Right atrium auricular region (tissue), 2 donors: ENCODE measurements at regions not wholly inside any gene's neighbourhood (a gene's known extent, or its start where the extent isn't known, plus 50 kb on each side); places are given as distances from the start of the nearest gene placed in this dataset.

Experiments used
- DNase-seq: peaks from one replicate; pipeline ENCODE4 v3.0.0-alpha.2; 2019; ENCODE audit warnings: low spot score
- H3K27ac ChIP-seq, 2 donors: fragments of 200-600 bp; sonication (generic); 1 replicate in 1 of 2; 2 replicates in 1 of 2; pipeline ENCODE4 v1.5.1; 2016 to 2019
- H3K27me3 ChIP-seq, 2 donors: fragments of 200-600 bp; sonication (generic); one replicate each; pipeline versions ENCODE4 v1.5.1 to v1.6.0; 2017 to 2019
- H3K36me3 ChIP-seq: fragments of 200-600 bp; sonication (generic); one replicate; pipeline ENCODE4 v1.5.1; 2016
- H3K4me1 ChIP-seq, 2 donors: fragments of 200-600 bp; sonication (generic); one replicate each; pipeline versions ENCODE4 v1.5.1 to v1.6.0; 2017 to 2019
- H3K4me3 ChIP-seq, 2 donors: fragments of 200-600 bp; sonication (generic); 1 replicate in 1 of 2; 2 replicates in 1 of 2; pipeline ENCODE4 v1.5.1; 2017 to 2019; ENCODE audit warnings: mild to moderate bottlenecking in 1 of 2, moderate library complexity in 1 of 2
- H3K9me3 ChIP-seq, 2 donors: fragments of 200-600 bp; sonication (generic); one replicate each; pipeline ENCODE4 v1.5.1; 2019
- TF ChIP-seq, protein P1 (sequence below), 2 donors: fragments of 200-600 bp; sonication (generic); IDR thresholded peaks; one replicate each; pipeline ENCODE4 v1.5.1; 2019; ENCODE audit warnings: antibody characterized with exemption in 2 of 2

DNA sequence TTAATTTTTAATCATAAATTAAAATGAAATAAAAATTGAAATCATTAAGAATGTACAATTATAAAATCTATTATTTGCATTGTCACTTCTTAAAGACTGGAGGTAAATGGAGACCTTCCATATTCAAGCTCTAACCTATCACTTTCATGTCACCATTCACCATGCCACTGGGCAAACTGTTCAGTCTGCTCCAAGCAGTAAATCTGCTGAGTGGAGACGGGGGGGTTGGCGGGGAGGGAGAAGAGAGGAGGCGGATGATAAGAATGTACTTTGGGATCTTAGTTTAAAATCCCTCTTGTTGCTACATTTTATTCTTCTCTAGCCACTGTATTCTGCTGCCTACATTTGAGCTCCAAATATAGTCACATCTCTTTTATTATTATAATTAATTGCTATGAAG, 365.9 kb upstream of the NFIA start:
- H3K36me3 ChIP-seq: no peaks in the 10 kb centered on the region
- H3K27ac ChIP-seq: no peak overlapping the region
- TF ChIP-seq, protein P1, sequence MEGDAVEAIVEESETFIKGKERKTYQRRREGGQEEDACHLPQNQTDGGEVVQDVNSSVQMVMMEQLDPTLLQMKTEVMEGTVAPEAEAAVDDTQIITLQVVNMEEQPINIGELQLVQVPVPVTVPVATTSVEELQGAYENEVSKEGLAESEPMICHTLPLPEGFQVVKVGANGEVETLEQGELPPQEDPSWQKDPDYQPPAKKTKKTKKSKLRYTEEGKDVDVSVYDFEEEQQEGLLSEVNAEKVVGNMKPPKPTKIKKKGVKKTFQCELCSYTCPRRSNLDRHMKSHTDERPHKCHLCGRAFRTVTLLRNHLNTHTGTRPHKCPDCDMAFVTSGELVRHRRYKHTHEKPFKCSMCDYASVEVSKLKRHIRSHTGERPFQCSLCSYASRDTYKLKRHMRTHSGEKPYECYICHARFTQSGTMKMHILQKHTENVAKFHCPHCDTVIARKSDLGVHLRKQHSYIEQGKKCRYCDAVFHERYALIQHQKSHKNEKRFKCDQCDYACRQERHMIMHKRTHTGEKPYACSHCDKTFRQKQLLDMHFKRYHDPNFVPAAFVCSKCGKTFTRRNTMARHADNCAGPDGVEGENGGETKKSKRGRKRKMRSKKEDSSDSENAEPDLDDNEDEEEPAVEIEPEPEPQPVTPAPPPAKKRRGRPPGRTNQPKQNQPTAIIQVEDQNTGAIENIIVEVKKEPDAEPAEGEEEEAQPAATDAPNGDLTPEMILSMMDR (IDR thresholded peaks at IDR 0.05): no peak
- no peaks in the 10 kb centered on the region for H3K4me1 ChIP-seq
- H3K9me3 ChIP-seq: peaks cover 0 to 1% of the 10 kb centered on the region in 2 donors
- no peak for DNase-seq
- no peaks in the 10 kb centered on the region for H3K27me3 ChIP-seq
- H3K4me3 ChIP-seq: no peak overlapping the region

DNA sequence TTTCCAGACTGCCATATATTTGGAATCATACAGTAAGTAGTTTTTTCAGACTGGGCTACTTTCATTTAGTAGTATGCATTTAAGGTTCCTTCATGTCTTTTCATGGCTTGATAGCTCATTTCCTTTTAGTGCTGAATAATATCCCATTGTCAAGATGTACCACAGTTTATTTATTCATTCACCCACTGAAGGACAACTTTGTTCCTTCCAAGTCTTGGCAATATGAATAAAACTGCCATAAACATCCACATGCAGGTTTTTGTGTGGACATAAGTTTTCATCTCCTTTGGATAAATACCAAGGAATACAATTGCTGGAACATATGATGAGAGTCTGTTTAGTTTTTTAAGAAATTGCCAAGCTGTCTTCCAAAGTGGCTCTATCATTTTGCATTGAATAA, 366.4 kb upstream of the NFIA start:
- H3K4me1 ChIP-seq: no peaks in the 10 kb centered on the region
- no peaks in the 10 kb centered on the region for H3K36me3 ChIP-seq
- H3K27ac ChIP-seq: no peak overlapping the region
- H3K9me3 ChIP-seq: peaks cover 0 to 6% of the 10 kb centered on the region in 2 donors
- no peak for DNase-seq
- no peaks in the 10 kb centered on the region for H3K27me3 ChIP-seq
- no peak overlapping the region for H3K4me3 ChIP-seq
- TF ChIP-seq, protein P1 (IDR thresholded peaks at IDR 0.05): no peak

DNA sequence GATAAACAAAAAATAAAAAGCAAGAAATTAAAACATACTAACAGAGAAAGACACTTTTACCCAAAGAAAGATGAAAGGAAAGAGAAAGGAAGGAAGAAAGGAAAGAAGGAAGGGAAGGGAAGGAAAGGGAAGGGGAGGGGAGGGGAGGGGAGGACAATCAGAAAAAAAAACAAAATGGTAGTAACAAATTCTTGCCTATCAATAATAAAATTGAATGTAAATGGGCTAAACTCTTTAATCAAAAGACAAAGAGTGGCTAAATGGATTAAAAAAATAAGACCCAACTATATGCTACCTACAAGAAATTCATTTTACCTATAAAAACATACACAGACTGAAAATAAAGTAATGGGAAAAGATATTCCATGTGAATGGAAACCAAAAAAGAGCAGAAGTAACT, 372.9 kb upstream of the NFIA start:
- Histone ChIP-seq H3K27ac (no peak overlapping the region), H3K4me3 (no peak overlapping the region), H3K27me3 (no peaks in the 10 kb centered on the region), H3K9me3 (peaks cover 0 to 11% of the 10 kb centered on the region in 2 donors), H3K36me3 (no peaks in the 10 kb centered on the region), H3K4me1 (no peaks in the 10 kb centered on the region)
- no peak for DNase-seq
- TF ChIP-seq, protein P1 (IDR thresholded peaks at IDR 0.05): no peak

DNA sequence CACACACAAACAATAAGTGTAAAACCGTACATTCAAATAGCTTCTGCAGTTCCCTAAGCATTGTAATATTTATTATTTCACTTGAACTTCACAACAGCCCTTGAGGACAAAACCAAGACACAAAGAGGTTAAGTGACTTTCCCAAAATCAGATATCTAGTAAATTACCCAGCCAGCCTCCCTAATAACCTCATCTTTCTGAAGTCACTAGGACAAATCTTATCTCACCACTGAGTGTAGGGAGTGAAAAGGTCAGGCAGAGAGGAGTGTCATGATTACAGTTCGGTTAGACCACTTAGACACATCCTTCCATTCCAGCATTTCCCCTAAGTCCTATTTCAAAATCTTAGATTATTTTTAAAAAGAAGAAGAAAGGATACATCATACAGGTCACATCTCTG, 377.3 kb upstream of the NFIA start:
- Histone ChIP-seq H3K4me3 (no peak overlapping the region), H3K27me3 (no peaks in the 10 kb centered on the region), H3K36me3 (no peaks in the 10 kb centered on the region), H3K9me3 (peaks cover 0 to 5% of the 10 kb centered on the region in 2 donors), H3K27ac (no peak overlapping the region), H3K4me1 (no peaks in the 10 kb centered on the region)
- no peak for DNase-seq
- TF ChIP-seq, protein P1 (IDR thresholded peaks at IDR 0.05): no peak

DNA sequence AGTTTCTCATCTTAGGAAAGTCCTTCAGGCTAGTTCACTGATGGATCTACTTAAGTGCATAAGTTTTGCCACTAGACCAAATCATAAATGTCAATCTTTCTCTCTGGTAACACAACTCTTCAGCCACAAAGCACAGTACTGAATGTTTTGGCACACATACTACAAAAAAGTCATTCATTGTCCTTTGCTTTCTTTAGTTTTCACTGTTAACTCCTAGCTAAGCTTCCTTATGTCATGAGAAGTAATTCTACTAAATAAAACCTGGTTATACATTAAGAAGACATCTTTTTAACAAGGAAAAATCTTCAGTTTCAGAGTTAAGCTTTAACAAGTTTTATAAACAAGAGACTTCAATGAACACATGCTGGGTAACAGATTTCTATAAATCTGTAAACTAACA, 379.2 kb upstream of the NFIA start:
- peaks cover 0 to 3% of the 10 kb centered on the region in 2 donors for H3K9me3 ChIP-seq
- no peak overlapping the region for H3K4me3 ChIP-seq
- TF ChIP-seq, protein P1 (IDR thresholded peaks at IDR 0.05): no peak
- no peaks in the 10 kb centered on the region for H3K27me3 ChIP-seq
- no peaks in the 10 kb centered on the region for H3K4me1 ChIP-seq
- H3K36me3 ChIP-seq: no peaks in the 10 kb centered on the region
- no peak for DNase-seq
- no peak overlapping the region for H3K27ac ChIP-seq

GRCh38 chr1:60699325-60699724, 383.0 kb upstream of the NFIA start:
- no peak overlapping the region for H3K27ac ChIP-seq
- no peak overlapping the region for H3K4me3 ChIP-seq
- no peak for DNase-seq
- no peaks in the 10 kb centered on the region for H3K9me3 ChIP-seq
- H3K27me3 ChIP-seq: no peaks in the 10 kb centered on the region
- H3K36me3 ChIP-seq: no peaks in the 10 kb centered on the region
- TF ChIP-seq, protein P1 (IDR thresholded peaks at IDR 0.05): no peak
- H3K4me1 ChIP-seq: peaks cover 0 to 16% of the 10 kb centered on the region in 2 donors
